K562 (cell line): ENCODE measurements at regions not wholly inside any gene's neighbourhood (a gene's known extent, or its start where the extent isn't known, plus 50 kb on each side); places are given as distances from the start of the nearest gene placed in this dataset.

Source experiments
- ATAC-seq: fragments of 200-7000 bp; cut with Tn5 transposase; 3 replicates; pipeline ENCODE4 v1.9.1; 2020; ENCODE audit warnings: moderate library complexity
- BruUV-seq: library from RNA; stranded (reverse); fragments of 400-500 nt; replicated peaks from 2 replicates; lab custom pipeline; 2021; lab: Mats Ljungman, UMichigan
- CTCF ChIA-PET: fragments of 300-600 bp; formaldehyde crosslinking; extraction: SDS; loops from one replicate; lab custom pipeline; 2021; ENCODE audit warnings: low intra/inter-chr PET ratio; lab: Yijun Ruan, JAX
- POLR2A ChIA-PET: fragments of 300-600, 350-650 bp; sonication (Branson Sonifier 250); formaldehyde crosslinking; extraction: SDS; loops from one replicate; lab custom pipeline; 2021; ENCODE audit warnings: antibody characterized with exemption, inconsistent platforms; lab: Yijun Ruan, JAX
- DNase-seq, 4 experiments: peaks; one replicate each; pipeline versions ENCODE4 v3.0.0 to v3.0.0-alpha.2; 2011 to 2018; ENCODE audit warnings: low spot score in 3 of 4, mixed read lengths in 3 of 4; ENCODE audit errors: extremely low read depth in 1 of 4
- FAIRE-seq: peaks from 2 replicates; lab custom pipeline; 2011; peaks lifted over from hg19 to GRCh38; lab: Jason Lieb, UNC
- H2AFZ ChIP-seq: 2 replicates; pipeline ENCODE4 v1.6.0; 2011; ENCODE audit warnings: low read depth, low read length, control low read depth, inconsistent platforms
- H3K27ac ChIP-seq: fragments of 200-600 bp; 3 replicates; pipeline ENCODE4 v1.8.0; 2011; ENCODE audit warnings: low read depth, mild to moderate bottlenecking, control low read depth, inconsistent platforms, low read length, moderate library complexity, mixed read lengths; ENCODE audit errors: extremely low read depth
- H3K27me3 ChIP-seq, 2 experiments: fragments of 300-600 bp in 1 of 2; 2 replicates in 1 of 2; 3 replicates in 1 of 2; pipeline versions ENCODE4 v1.6.0 to v1.8.0; 2011; ENCODE audit warnings: inconsistent platforms in 2 of 2, low read length in 2 of 2, mild to moderate bottlenecking in 1 of 2, mixed read lengths in 1 of 2, moderate library complexity in 1 of 2; ENCODE audit not compliant: control insufficient read depth in 2 of 2, insufficient read depth in 2 of 2
- H3K36me3 ChIP-seq: fragments of 300-600 bp; 3 replicates; pipeline ENCODE4 v1.8.0; 2011; ENCODE audit warnings: mild to moderate bottlenecking, low read length, inconsistent platforms; ENCODE audit not compliant: control insufficient read depth, insufficient read depth
- H3K4me1 ChIP-seq, 2 experiments: fragments of 200-600 bp in 1 of 2; replicated peaks in 1 of 2; 2 replicates in 1 of 2; 3 replicates in 1 of 2; pipeline versions ENCODE4 v1.5.1 to v1.8.0; 2011; ENCODE audit warnings: inconsistent platforms in 2 of 2, low read length in 2 of 2, mild to moderate bottlenecking in 1 of 2, mixed read lengths in 1 of 2, moderate library complexity in 1 of 2; ENCODE audit not compliant: control insufficient read depth in 2 of 2, insufficient read depth in 2 of 2
- H3K4me2 ChIP-seq: 2 replicates; pipeline ENCODE4 v1.6.1; 2011; ENCODE audit warnings: low read length, control low read depth, inconsistent platforms, mixed read lengths; ENCODE audit not compliant: insufficient read depth
- H3K4me3 ChIP-seq: fragments of 200-600 bp; sonication (generic), shearing (Covaris generic); 2 replicates; pipeline ENCODE4 v1.5.1; 2016; ENCODE audit warnings: control low read depth, inconsistent platforms
- H3K79me2 ChIP-seq: fragments of 200-600 bp; 3 replicates; pipeline ENCODE4 v1.8.0; 2011; ENCODE audit warnings: low read length, inconsistent platforms; ENCODE audit not compliant: control insufficient read depth, insufficient read depth
- H3K9ac ChIP-seq, 2 experiments: 2 replicates each; pipeline versions ENCODE4 v1.6.0 to v1.6.1; 2011; ENCODE audit warnings: low read depth in 2 of 2, low read length in 2 of 2, control low read depth in 1 of 2, inconsistent platforms in 1 of 2, mild to moderate bottlenecking in 1 of 2, mixed read lengths in 1 of 2; ENCODE audit not compliant: insufficient read depth in 1 of 2
- H3K9me1 ChIP-seq: one replicate; pipeline ENCODE4 v1.6.0; 2011; ENCODE audit warnings: inconsistent platforms, mild to moderate bottlenecking, low read length, moderate library complexity; ENCODE audit not compliant: control insufficient read depth, insufficient read depth
- H3K9me3 ChIP-seq: replicated peaks from 2 replicates; pipeline ENCODE4 v1.5.1; 2011; ENCODE audit warnings: low read depth, low read length, inconsistent platforms; ENCODE audit not compliant: control insufficient read depth, insufficient read depth
- H4K20me1 ChIP-seq: replicated peaks from 2 replicates; pipeline ENCODE4 v1.6.1; 2011; ENCODE audit warnings: low read length, inconsistent platforms, mixed read lengths; ENCODE audit not compliant: control insufficient read depth, insufficient read depth
- EGR1 ChIP-seq: fragments of 450-650 bp; conservative IDR thresholded peaks from 2 replicates; pipeline ENCODE4 v1.6.1; 2017; ENCODE audit warnings: mild to moderate bottlenecking
- ELF1 ChIP-seq: fragments of 200-800 bp; sonication (Bioruptor generic); IDR thresholded peaks from 2 replicates; pipeline ENCODE4 v1.6.1; 2016; ENCODE audit warnings: missing genetic modification characterization, missing compliant biosample characterization
- ETS2 ChIP-seq: IDR thresholded peaks from 2 replicates; pipeline ENCODE4 v1.6.1; 2016; ENCODE audit warnings: borderline replicate concordance, missing genetic modification characterization, mild to moderate bottlenecking, moderate library complexity, missing compliant biosample characterization; ENCODE audit not compliant: poor library complexity, severe bottlenecking
- GTF2B ChIP-seq: IDR thresholded peaks from 2 replicates; pipeline ENCODE4 v1.6.1; 2011; ENCODE audit not compliant: insufficient read length; ENCODE audit errors: extremely low read depth
- HCFC1 ChIP-seq: IDR thresholded peaks from 2 replicates; pipeline ENCODE4 v1.6.1; 2012; ENCODE audit warnings: low read depth, low read length, improper control_type of control experiment
- MTF1 ChIP-seq: fragments of 250-450 bp; sonication (Bioruptor Pico); IDR thresholded peaks from 2 replicates; pipeline ENCODE4 v1.9.0; 2021; ENCODE audit warnings: moderate library complexity, mild to moderate bottlenecking, inconsistent platforms, borderline replicate concordance
- TEAD2 ChIP-seq: fragments of 450-650 bp; IDR thresholded peaks from 2 replicates; pipeline ENCODE4 v1.6.1; 2016; ENCODE audit warnings: missing genetic modification characterization, control low read depth, missing compliant biosample characterization
- U2AF1 ChIP-seq: fragments of 200-400 bp; formaldehyde crosslinking; optimal IDR thresholded peaks from 2 replicates; pipeline ENCODE3; 2017; ENCODE audit warnings: mild to moderate bottlenecking, low read depth, low read length, moderate library complexity
- ZFP30 ChIP-seq: fragments of 250-450 bp; sonication (Bioruptor Pico); IDR thresholded peaks from 2 replicates; pipeline ENCODE4 v1.8.0; 2022; ENCODE audit warnings: moderate library complexity, mild to moderate bottlenecking, inconsistent platforms, borderline replicate concordance
- ZHX1 ChIP-seq: fragments of 150-350 bp; conservative IDR thresholded peaks from 2 replicates; pipeline ENCODE4 v1.6.1; 2014; ENCODE audit warnings: low read length
- ZNF551 ChIP-seq: fragments of 250-450 bp; sonication (Bioruptor Pico); IDR thresholded peaks from 2 replicates; pipeline ENCODE4 v1.5.0; 2021; ENCODE audit warnings: mild to moderate bottlenecking, moderate library complexity
- ZNF695 ChIP-seq: fragments of 450-650 bp; formaldehyde crosslinking; IDR thresholded peaks from 2 replicates; pipeline ENCODE4 v1.4.0; 2020; ENCODE audit warnings: mild to moderate bottlenecking, moderate library complexity
- ZNF699 ChIP-seq: fragments of 250-450 bp; sonication (Bioruptor Pico); IDR thresholded peaks from 2 replicates; pipeline ENCODE4 v1.8.0; 2021; ENCODE audit warnings: mild to moderate bottlenecking, moderate library complexity; ENCODE audit not compliant: insufficient replicate concordance
- WGBS: fragments of 100-300 bp; shearing (Covaris generic); methylation state at CpG from one replicate; pipeline ENCODE4 v1.1.6; 2016; ENCODE audit warnings: low coverage, mixed read lengths; ENCODE audit not compliant: insufficient coverage; ENCODE audit errors: missing lambda C conversion rate; 5-methylcytosine and 5-hydroxymethylcytosine counted together
- in situ Hi-C: fragments of 300-500 bp; cut with MboI; formaldehyde crosslinking; loops from 4 replicates; pipeline ENCODE4 v1.15.0; 2018; ENCODE audit warnings: inconsistent platforms, mixed read lengths
- intact Hi-C: fragments of 100-400 bp; cut with micrococcal nuclease; formaldehyde crosslinking; loops from 2 replicates; pipeline ENCODE4 v1.14.2; 2022

GRCh38 chr9:84570482-84571154, 98.9 kb upstream of the NTRK2 start (continued):
- TF ChIP-seq GTF2B: no peak
- no peak for TF ChIP-seq MTF1 (CRISPR knock-in tag)

- DNase-seq (no peak), ATAC-seq (no peak), FAIRE-seq (no peak)
- no peak overlapping the region for H3K4me3 ChIP-seq
- no peaks in the 10 kb centered on the region for H3K36me3 ChIP-seq
- H2AFZ ChIP-seq: no peak overlapping the region
- H3K9me3 ChIP-seq: no peaks in the 10 kb centered on the region
- no peak overlapping the region for H3K27ac ChIP-seq
- 0% methylated on average over 3 of the region's 4 CpGs for WGBS
- BruUV-seq: no TSS peak
- H3K27me3 ChIP-seq: no peaks in the 10 kb centered on the region
- CTCF ChIA-PET: no interaction called here
- H3K9ac ChIP-seq: no peak overlapping the region
- no peaks in the 10 kb centered on the region for H3K9me1 ChIP-seq
- intact Hi-C loops: no loop called here
- H3K4me2 ChIP-seq: no peak overlapping the region
- POLR2A ChIA-PET: no interaction called here
- in situ Hi-C loops: no loop called here
- H3K79me2 ChIP-seq: no peaks in the 10 kb centered on the region
- no peaks in the 10 kb centered on the region for H4K20me1 ChIP-seq
- no peaks in the 10 kb centered on the region for H3K4me1 ChIP-seq
- TF ChIP-seq ZNF551 (CRISPR knock-in tag) (no peak), HCFC1 (no peak), EGR1 (no peak), ZHX1 (no peak), ELF1 (tag) (no peak), TEAD2 (tag) (no peak), ETS2 (tag) (no peak), ZNF695 (CRISPR knock-in tag) (no peak), ZFP30 (no peak), ZNF699 (CRISPR knock-in tag) (no peak), U2AF1 (no peak)
These were observed 96.4 kb upstream of the NTRK2 start for GRCh38 chr9:84573083-84573482.
